Thoracic aorta (tissue), 2 donors: ENCODE measurements at regions not wholly inside any gene's neighbourhood (a gene's known extent, or its start where the extent isn't known, plus 50 kb on each side); places are given as distances from the start of the nearest gene placed in this dataset.

ENCODE experiments used
- ATAC-seq: fragments of 150-250 bp; one replicate; pipeline ENCODE4 v1.8.0; 2017; ENCODE audit warnings: low read depth; ENCODE audit not compliant: insufficient number of reproducible peaks, low FRiP score
- DNase-seq: peaks from one replicate; pipeline ENCODE4 v3.0.0-alpha.2; 2020; ENCODE audit warnings: low spot score
- H3K27ac ChIP-seq, 2 donors: fragments of 200-600 bp; sonication (generic); 1 replicate in 1 of 2; 2 replicates in 1 of 2; pipeline ENCODE4 v1.5.1; 2016; ENCODE audit warnings: mild to moderate bottlenecking in 2 of 2, moderate library complexity in 2 of 2
- H3K27me3 ChIP-seq: fragments of 200-600 bp; sonication (generic); replicated peaks from 2 replicates; pipeline ENCODE4 v1.6.0; 2016; ENCODE audit warnings: mild to moderate bottlenecking; ENCODE audit not compliant: insufficient read depth
- H3K36me3 ChIP-seq: fragments of 200-600 bp; sonication (generic); one replicate; pipeline ENCODE4 v1.5.1; 2016
- H3K4me1 ChIP-seq, 2 donors: fragments of 200-600 bp; sonication (generic); 1 replicate in 1 of 2; 2 replicates in 1 of 2; pipeline versions ENCODE4 v1.5.1 to v1.6.0; 2016; ENCODE audit warnings: low read depth in 2 of 2, mild to moderate bottlenecking in 1 of 2; ENCODE audit not compliant: control insufficient read depth in 1 of 2
- H3K4me3 ChIP-seq: fragments of 200-600 bp; sonication (generic); 2 replicates; pipeline ENCODE4 v1.5.1; 2016; ENCODE audit warnings: mild to moderate bottlenecking
- H3K9me3 ChIP-seq: fragments of 200-600 bp; sonication (generic); 2 replicates; pipeline ENCODE4 v1.5.1; 2016
- CTCF ChIP-seq: fragments of 200-600 bp; sonication (generic); IDR thresholded peaks from one replicate; pipeline ENCODE4 v1.5.1; 2019; ENCODE audit warnings: antibody characterized with exemption

- ATAC-seq (no peak), DNase-seq (no peak)
- TF ChIP-seq CTCF: no peak
- Histone ChIP-seq H3K27ac (no peak overlapping the region), H3K4me1 (no peaks in the 10 kb centered on the region), H3K27me3 (no peaks in the 10 kb centered on the region), H3K9me3 (no peaks in the 10 kb centered on the region), H3K4me3 (no peak overlapping the region), H3K36me3 (no peaks in the 10 kb centered on the region)
Observed at GRCh38 chr2:83475371-83475770, 983.7 kb downstream of the SUCLG1 start.

- TF ChIP-seq CTCF: no peak
- no peaks in the 10 kb centered on the region for H3K27me3 ChIP-seq
- no peaks in the 10 kb centered on the region for H3K4me1 ChIP-seq
- H3K36me3 ChIP-seq: no peaks in the 10 kb centered on the region
- no peaks in the 10 kb centered on the region for H3K9me3 ChIP-seq
- no peak for ATAC-seq
- no peak for DNase-seq
- no peak overlapping the region for H3K27ac ChIP-seq
- H3K4me3 ChIP-seq: no peak overlapping the region
Observed at GRCh38 chr2:83471655-83472054, 987.4 kb downstream of the SUCLG1 start.

DNA sequence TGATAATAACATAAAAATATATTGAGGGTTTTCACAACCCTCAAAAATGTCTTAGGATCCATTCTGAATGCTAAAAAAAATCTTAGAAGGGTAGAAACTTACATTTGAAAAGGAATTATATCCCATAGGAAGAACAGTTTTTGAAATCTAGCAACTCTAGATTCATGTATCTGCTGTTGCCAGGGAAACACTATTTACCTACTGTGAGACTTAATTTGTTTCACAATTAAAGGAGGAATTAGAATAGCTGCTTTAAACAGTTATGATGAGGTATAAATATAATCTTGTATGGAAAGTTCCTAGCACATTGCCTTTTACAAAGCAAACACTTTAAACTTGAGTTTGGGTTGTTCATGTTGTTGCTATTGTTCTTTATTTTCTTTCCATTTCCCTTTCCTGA lies 988.2 kb downstream of the SUCLG1 start:
- Histone ChIP-seq H3K9me3 (no peaks in the 10 kb centered on the region), H3K4me1 (no peaks in the 10 kb centered on the region), H3K27me3 (no peaks in the 10 kb centered on the region), H3K4me3 (no peak overlapping the region), H3K27ac (no peak overlapping the region), H3K36me3 (no peaks in the 10 kb centered on the region)
- DNase-seq (no peak), ATAC-seq (no peak)
- TF ChIP-seq CTCF: no peak

DNA sequence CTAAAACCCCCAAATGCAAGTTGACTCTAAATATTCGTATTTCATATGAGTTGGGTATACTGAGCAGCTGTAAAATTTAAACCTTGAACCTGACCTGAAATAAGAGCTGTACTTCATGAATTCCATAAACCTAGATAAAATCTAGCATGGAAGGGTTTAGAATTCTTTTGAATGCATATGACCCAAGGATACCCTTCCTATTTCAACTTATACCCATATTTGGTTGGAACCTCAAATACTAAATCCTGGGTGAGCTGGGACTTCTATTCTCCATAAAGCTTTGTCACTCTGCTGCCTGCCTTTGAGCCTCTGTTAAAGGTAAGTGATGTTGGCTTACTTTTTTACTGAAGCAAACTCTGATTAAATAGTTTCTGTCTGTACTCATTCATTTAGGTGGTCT lies 994.6 kb downstream of the SUCLG1 start:
- H3K9me3 ChIP-seq: no peaks in the 10 kb centered on the region
- H3K4me3 ChIP-seq: no peak overlapping the region
- no peaks in the 10 kb centered on the region for H3K27me3 ChIP-seq
- H3K4me1 ChIP-seq: no peaks in the 10 kb centered on the region
- no peak overlapping the region for H3K27ac ChIP-seq
- DNase-seq: no peak
- no peak for ATAC-seq
- no peaks in the 10 kb centered on the region for H3K36me3 ChIP-seq
- TF ChIP-seq CTCF: no peak

GRCh38 chr2:83462881-83463280 lies 996.2 kb downstream of the SUCLG1 start:
- TF ChIP-seq CTCF: no peak
- DNase-seq: no peak
- Histone ChIP-seq H3K9me3 (no peaks in the 10 kb centered on the region), H3K27ac (no peak overlapping the region), H3K27me3 (no peaks in the 10 kb centered on the region), H3K36me3 (no peaks in the 10 kb centered on the region), H3K4me3 (no peak overlapping the region), H3K4me1 (no peaks in the 10 kb centered on the region)
- no peak for ATAC-seq
